Activated T-cell treated with anti-CD3 and anti-CD28 coated beads, Interleukin-2, amount 50 U/mL, for 48 hours (primary cell): ENCODE measurements at regions not wholly inside any gene's neighbourhood (a gene's known extent, or its start where the extent isn't known, plus 50 kb on each side); places are given as distances from the start of the nearest gene placed in this dataset.

Experiments used
- DNase-seq, 2 experiments: peaks; one replicate each; pipeline ENCODE4 v3.0.0-alpha.2; 2020

DNA sequence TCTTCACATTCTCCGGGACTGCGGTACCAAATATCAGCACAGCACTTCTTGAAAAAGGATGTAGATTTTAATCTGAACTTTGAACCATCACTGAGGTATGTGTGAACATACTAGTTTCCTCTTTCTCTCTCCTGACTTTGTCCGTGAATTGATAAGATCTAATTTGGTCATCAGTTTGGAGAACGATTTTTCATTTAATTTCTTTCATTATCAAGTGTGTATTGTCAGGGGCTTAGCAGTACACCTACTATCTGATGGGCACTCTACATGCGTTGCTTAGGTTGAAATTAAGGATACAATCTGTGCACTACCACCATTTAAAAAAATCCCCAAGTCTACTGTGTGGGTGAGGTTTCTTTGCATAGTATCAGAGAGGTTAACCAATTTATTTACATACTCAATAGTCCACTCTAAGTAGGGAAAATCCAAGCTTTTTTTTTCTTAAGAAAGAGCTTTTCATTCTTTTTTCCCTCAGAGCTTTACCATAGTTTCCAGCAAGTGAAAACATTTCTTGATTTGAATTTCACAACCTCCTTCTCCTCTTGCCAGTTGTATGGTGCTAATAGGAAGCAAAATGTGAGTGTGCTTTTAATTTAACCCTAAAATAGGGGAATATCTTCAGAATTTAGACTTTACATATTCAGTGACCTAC lies 105.4 kb upstream of the ESR1 start:
- no peak for DNase-seq

DNA sequence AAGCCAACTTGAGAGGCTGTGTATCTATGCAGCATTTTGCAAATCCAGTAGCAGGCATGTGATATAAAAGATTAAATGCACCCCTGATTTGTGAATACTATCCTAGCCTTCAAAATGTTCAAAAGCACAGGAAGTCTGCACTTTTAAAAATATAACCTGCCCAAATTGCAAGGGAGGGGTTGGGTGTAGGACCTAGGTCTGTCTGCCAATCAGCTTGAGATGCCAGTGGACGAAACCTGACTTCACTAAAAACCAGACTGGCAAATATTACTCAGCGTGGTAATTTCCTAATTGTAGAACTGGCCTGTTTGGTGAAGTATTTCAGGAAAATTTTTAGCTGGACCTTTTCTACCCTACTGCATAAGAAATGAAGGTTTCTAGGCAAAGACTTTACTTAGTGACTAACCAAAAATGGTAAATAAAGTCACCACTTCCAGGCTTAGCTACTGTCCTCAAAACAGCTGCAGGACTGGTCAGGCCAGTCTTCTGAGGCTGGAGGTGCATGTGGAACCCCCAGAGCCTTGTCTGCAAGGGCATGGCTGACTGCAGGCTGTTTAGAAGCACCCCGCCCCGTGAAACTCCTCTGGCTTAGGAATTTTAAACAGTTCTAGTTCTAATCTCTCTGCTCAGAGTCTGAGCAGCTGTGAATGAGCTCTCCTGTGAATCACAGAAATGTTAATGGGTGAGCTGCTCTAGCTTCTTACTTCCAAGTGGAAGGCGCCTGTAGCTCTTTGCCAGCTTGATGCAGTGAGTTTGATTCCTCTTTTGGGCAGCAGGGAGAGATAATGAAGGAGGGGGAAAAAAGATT lies 104.4 kb upstream of the ESR1 start:
- no peak for DNase-seq

DNA sequence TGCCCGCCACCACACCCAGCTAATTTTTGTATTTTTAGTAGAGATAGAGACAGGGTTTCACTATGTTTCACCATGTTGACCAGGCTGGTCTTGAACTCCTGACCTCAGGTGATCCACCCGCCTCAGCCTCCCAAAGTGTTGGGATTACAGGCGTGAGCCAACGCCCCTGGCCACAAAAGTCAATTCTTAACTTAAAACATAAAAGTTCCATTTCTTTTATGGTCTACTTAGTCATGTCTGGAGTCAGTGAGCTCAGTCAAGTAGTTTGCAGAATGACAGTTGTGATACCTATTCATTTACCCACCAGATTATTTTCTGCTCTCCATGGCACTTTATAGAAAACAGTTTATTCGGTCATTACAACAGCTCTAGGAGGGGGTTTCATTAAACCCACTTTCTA lies 103.1 kb upstream of the ESR1 start:
- DNase-seq: peak; percentile 63 to 64

DNA sequence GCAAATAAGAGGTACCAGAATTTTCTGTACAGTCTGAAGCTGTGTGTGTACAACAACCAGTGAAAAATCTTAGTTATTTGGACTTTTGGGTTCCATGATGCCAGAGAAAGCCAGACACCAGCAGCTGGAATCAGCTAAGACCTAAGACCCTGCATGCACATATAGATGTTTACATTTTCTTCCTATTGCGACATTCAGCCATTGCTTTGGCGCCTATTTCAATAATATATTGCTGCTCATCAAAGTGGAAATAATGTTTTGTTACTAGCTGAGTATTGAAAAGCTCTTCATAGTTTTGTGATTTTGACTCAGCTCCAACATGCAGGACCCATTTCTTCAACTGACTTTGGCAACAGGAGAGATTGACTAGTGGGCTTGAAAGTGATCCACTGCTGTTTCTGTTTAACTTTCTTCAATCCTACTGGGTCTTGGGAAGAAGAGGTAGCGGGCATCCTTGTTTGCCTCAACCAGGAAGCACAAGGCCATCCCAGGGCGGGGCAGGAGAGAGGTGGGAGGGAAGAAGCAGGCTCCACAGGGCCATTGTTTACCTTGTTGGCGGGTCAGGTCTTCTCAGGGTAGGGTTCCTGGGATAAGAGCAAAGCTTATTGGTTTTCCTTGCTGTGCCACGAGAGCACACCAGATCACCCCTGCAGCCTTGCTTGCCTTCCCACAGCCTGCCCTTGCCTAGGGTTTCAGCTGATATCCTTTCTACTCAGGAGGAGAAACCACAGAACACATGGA lies 101.3 kb upstream of the ESR1 start:
- no peak for DNase-seq

DNA sequence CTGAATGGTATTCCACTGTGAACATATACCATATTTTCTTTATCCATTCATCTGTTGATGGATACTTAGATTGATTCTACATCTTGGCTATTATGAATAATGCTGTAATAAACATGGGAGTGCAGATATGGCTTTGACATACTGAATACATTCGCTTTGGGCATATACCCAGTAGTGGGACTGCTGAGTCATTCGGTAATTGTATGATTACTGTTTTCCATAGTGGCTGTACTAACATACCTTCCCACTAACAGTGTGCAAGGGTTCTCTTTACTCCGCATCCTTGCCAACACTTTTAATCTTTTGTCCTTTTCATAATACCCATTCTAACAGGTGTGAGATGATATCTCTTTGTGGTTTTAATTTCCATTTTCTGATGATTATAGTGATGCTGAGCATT lies 98.2 kb upstream of the ESR1 start:
- DNase-seq: no peak

DNA sequence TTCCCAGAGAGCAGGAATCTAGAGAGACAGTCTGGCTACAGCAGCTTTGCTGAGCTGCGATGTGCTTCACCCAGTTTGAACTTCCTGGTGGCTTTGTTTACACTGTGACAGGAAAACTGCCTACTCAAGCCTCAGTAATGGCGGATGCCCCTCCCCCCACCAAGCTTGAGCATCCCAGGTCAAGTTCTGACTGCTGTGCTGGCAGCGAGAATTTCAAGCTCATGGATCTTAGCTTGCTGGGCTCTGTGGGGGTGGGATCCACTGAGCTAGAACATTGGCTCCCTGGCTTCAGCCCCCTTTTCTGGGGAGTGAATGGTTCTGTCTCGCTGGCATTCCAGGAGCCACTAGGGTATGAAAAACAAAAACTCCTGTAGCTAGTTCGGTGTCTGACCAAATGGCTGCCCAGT lies 91.0 kb upstream of the ESR1 start:
- no peak for DNase-seq

DNA sequence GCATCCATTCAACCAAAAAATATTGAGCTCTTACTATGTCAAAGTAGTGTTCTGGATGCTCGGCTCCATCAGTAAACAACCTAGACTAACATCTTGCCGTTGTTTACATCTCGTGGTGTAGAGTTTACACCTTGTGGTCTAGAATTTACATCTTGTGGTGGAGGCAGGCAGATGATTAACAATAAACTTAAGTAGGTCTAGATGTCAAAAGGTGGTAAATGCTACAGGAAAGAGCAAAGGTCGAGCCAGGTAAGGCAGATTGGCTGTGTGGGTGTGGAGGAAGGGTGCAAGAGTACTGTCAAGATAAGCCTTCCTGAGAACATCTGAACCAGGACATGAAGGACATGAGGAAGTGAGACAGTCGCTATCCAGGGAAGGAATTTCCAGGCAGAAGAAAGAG lies 88.4 kb upstream of the ESR1 start:
- DNase-seq: no peak

DNA sequence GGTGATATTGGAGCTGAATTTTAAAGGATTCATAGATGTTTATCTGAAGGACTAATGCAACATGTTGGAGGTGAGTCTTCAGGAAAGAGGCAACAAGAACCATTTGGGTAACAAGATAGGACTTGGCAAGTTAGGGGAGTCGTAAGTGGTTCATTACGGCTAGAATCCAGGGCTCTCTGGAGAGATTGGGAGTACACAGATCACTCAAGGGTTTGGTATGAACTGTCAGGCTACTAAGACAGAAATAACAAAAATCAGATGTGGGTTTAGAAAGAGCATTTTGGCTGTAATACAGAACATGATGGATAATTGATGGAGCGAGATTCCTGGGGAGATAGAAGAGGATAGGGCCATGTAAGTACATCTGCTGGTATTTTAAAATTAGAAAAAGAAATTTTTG lies 86.3 kb upstream of the ESR1 start:
- DNase-seq: no peak

DNA sequence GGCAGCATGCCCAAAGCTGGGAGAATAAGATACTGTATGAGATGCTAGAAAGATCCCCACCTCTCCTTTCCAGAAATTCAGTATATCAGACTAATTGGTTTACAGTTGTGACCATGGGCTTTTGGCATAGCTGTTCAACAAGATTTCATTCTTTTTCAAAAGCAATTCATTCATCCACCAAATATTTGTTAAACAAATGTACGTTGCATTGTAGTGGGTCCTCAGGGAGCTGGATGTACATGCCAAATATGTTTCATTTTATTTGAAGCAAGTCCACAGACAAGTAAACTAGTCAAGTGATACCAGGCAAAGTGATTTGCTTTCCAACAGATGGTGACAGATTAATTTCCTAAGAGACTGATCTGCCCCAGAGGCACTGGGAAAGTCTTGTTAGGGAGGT lies 85.8 kb upstream of the ESR1 start:
- DNase-seq: no peak

DNA sequence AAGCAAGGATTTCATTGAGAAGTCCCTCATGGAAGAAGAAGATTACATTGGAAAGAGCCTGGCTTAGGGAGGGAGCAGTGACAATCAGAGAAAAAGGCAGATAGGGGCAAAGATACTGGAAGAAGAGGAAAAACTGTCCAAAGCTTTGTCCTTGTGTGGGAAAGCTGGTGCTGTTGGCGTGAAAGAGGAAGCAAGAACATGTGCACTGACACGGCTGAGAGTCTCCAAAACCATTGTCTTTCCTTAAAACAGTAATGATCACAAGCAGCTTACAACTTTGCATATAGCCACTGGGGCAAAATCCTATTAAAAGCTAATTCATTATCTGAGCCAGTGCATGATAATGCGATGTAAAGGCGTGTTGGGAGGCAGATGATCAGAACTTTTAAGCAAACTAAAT lies 85.1 kb upstream of the ESR1 start:
- DNase-seq: no peak

DNA sequence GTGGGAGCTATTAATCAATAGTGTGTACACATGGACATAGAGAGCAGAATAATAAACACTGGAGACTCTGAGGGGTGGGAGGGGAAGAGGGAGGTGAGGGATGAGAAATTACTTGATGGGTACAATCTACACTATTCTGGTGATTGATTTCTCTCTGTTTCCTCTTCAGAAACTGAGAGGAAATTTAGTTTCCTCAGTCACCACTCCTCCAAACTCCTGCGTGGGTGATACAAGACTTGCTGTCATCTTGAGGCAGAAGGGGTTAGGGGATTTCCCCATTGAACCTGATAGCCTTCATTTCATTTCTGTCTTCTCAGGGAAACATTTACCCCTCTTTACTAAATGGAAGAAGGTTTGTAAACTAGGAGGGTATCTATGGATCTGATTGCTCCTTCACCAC lies 84.3 kb upstream of the ESR1 start:
- DNase-seq: peak; percentile 33 to 49

DNA sequence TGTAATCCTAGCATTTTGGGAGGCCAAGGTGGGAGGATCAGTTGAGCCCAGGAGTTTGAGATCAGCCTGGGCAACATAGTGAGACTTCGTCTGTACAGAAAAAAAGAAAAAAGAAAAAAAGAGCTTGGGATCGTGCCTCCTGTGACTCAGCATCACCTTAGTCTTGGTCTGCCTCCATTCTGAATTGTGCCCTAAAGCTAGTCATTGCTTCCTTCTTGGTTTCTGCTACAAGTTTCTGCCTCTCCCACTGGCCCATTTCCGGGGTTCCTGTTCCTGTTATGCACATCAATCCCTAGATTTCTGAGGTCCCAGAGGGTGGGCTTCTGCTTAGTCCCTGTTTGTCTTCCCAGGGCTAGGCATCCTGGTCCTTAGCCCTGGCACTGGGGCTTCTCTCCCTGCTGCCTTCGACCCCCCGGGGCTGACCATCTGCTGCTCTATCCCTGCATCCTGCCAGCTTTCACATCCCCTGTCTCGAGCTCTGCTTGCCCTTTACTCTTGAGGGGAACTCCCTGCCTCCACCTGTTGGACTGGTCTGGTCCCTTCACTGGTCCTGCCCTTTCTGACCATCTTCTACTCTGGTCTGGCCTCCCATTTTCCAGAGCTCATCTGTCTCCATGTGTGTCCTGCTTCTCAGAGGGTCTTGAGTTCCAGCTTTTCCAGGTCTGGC lies 77.5 kb upstream of the ESR1 start:
- no peak for DNase-seq

DNA sequence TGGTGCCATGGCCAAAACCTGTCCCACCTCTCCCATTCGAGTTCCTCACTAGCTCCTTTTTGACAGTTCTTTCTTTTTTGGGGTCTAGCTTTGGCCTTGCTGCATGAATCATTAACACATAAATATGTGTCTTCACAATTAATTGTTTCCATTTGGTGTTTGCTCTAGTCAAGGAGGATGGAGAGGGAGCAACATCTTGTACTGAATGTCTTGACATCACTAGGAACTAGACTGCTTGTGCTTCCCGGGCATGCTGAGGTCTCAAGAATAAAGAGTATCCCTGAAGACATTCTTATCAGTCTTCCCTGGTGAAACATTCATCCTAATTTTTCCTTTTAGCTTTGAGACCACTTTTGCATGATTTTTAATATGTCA lies 77.0 kb upstream of the ESR1 start:
- no peak for DNase-seq

DNA sequence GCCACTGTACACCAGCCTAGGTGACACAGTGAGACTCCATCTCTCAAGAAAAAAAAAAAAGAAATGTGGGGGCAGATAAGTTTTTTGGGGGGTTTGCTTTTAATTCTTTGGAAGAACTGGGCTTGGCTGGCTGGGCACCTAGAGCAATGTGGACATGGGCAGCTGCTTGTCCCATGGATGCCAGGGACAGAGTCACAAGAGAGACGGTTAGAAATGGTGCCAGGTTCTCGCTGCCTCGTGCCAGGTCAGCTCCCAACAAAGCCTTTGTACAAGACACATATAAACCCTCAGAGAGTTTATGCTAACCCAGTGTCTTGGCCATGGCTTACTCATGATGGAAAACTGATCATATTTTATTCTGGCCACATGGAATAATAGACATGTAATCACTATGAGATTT lies 76.2 kb upstream of the ESR1 start:
- DNase-seq: no peak

DNA sequence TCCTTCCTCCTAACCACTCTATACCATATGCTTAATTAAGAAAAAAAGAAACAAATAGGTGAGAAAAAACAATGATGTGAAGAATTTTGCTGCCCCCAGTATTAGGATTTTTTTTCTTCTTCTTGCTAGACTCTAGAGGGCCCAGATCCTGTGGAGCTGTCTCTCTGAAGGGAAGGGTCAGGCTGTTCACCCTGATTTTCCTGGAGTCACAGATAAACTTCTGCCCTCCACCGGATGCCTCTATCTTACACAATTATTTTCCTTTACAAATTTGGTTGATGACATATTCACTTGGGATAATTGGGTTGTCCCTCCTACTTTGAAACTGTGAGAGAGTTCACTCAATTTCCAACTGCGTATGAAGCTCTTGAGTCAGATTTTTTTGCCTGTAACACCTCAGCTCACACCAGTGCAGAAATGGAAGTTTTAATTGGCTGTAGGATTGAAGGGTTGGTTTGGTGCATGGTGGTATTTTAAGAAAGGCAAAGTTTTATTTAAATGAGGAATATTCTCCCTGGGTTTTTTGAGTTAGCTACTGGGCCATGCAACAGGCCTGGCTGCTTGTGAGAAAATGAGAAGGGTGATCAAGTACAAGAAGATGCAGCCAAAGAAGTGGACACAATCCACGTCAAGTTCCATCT lies 73.7 kb upstream of the ESR1 start:
- DNase-seq: no peak

DNA sequence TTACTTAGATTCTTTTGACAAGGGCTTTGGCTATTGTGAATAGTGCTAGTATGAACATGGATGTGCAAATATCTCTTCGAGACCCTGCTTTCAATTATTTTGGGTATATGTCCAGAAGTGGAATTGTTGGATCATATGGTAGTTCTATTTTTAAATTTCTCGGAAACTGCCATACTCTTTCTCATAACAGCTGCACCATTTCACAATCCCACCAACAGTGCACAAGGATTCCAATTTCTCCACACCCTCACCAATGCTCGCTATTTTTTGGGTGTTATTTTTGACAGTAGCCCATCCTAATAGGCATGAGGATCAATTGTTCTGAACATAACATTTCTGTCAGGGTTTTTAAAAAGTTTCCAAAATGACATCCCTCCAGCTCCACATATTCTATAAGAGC lies 69.2 kb upstream of the ESR1 start:
- DNase-seq: no peak

DNA sequence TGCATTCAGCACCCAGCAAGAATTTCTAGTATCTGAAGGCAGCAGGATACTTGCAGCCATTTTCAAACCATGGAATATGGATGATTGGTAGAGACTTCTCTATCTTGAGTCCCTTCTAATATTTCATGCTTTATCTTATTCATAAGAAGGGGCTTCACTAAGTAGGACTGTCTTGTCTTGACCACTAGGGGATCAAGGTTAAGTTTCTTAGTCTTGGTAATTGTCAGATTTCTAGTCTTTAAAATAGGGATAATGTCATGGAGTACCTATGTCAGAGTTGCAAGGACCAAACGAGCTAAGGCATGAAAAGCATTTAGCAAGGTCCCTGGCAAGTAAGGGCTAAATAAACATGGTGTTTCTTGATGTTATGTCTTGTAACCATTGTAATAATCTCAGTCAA lies 68.5 kb upstream of the ESR1 start:
- DNase-seq: no peak

DNA sequence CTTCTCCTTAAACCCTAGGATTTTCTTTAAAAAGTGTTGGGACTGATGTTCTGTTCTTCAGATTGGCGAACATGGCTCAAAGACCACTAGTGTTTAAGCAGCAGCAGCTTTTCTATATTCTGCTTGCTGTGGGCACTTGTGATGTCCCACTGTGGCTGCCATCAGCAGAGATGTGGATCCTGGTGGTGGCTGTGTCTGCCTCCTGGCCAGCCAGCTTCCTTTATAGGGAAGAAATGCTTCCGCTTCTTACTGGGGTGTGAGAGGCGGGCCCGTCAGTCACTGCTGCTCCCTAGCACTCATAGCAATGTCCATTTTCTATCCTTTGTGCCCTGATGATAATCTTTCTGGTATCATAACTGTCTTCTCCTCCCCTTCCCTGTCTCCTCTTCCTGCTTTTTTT lies 66.7 kb upstream of the ESR1 start:
- DNase-seq: no peak

DNA sequence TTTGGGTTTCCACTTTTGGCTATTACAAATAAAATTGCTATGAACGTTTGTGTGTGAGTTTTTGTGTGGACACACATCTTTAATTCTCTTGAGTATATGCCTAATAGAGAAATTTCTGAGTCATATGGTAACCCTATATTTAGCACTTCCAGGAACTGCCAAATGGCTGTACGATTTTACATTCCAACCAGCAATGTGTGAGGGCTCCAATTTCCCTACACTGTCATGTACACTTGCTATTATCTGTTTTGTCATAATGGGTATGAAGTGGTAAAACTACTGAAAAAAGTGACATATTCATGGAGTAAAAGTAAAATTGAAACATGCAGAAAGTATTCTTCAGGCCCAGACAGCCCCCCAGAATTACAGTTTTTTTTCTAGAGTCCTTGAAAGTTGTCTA lies 59.6 kb upstream of the ESR1 start:
- DNase-seq: no peak

DNA sequence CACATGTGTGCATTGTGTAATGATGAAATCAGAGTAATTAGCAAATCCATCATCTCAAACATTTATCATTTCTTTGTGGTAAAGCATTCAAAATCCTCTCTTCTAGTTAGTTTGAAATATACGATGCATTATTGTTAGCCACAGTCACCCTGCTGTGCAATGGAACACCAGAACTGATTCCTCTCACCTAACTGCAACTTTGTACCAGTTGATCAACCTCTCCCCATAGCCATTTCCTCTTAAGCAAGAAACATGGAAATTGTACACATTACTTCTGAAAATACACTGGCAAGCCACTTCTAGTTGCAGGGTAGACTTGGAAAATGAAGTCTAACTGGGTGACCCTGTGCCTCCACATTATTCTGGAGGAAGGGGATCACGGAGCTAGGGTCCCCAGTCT lies 58.1 kb upstream of the ESR1 start:
- DNase-seq: no peak

DNA sequence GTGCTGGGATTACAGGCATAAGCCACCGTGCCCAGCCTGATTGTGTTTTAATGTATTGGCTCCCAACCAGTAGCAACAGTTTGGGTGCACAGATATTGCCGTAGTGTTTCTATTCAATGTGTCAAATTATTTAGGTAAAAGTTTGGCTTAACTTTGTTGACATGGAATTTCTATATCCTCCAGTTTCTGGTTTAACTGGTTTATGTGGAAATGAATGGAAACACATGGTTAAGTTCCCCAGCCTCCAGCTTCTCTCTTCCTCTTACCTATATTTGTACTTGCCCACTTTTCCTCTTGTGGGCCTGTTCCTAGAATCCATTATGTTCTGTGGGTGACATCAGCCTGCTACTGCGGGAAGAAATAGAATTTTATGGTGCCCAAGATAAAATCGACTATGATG lies 53.9 kb upstream of the ESR1 start:
- no peak for DNase-seq

DNA sequence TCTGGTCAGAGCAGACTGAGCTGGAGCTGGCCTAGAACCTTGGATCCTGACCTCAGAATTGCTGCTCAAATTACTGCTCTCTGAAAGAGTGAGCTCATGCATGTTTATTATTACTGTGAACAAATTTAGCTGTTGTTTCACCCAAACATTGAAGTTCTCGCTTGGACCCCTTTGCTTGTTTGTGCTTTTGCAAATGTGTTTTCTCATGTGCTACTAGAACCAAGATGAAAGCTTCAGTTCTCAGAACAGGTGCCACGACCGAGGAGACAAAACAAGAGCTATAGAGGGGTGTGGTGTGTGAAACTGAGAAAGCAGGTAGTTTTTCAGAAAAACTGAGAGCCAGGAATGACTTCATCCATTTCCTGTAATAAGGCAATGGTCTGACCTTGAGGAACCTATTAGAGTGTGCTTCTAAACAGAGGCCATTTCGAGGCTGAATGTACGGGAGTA lies 50.0 kb upstream of the ESR1 start:
- peak in 1 of 2 experiments; percentile 30 for DNase-seq
